HUDEP-2 (cell line): ENCODE measurements at regions not wholly inside any gene's neighbourhood (a gene's known extent, or its start where the extent isn't known, plus 50 kb on each side); places are given as distances from the start of the nearest gene placed in this dataset.

Source experiments
- DNase-seq, 76 experiments: peaks; one replicate each; lab custom pipeline; 2025; ENCODE audit not compliant: unreplicated experiment in 76 of 76; lab: John Stamatoyannopoulos, UW

- DNase-seq: no peak
Observed at GRCh38 chr10:43774234-43774769, 125.6 kb upstream of the ZNF32 start.

- DNase-seq: no peak
Observed at GRCh38 chr10:43773736-43774135, 125.1 kb upstream of the ZNF32 start.

GRCh38 chr10:43772171-43772570, 123.5 kb upstream of the ZNF32 start:
- no peak for DNase-seq

- DNase-seq: no peak
Observed at GRCh38 chr10:43771675-43772074, 123.0 kb upstream of the ZNF32 start.

GRCh38 chr10:43765516-43765915, 116.8 kb upstream of the ZNF32 start:
- DNase-seq: no peak

GRCh38 chr10:43763846-43764245, 115.2 kb upstream of the ZNF32 start:
- no peak for DNase-seq

GRCh38 chr10:43760514-43760913, 111.8 kb upstream of the ZNF32 start:
- DNase-seq: no peak

- no peak for DNase-seq
Observed at GRCh38 chr10:43759216-43759615, 110.5 kb upstream of the ZNF32 start.

GRCh38 chr10:43756341-43756740, 107.7 kb upstream of the ZNF32 start:
- no peak for DNase-seq

- no peak for DNase-seq
Observed at GRCh38 chr10:43754569-43755260, 106.0 kb upstream of the ZNF32 start.

- no peak for DNase-seq
Observed at GRCh38 chr10:43753397-43754061, 104.8 kb upstream of the ZNF32 start.

GRCh38 chr10:43752682-43753081, 104.0 kb upstream of the ZNF32 start:
- no peak for DNase-seq

GRCh38 chr10:43751646-43752045, 103.0 kb upstream of the ZNF32 start:
- no peak for DNase-seq

GRCh38 chr10:43749940-43750552, 101.4 kb upstream of the ZNF32 start:
- no peak for DNase-seq

- DNase-seq: no peak
Observed at GRCh38 chr10:43749145-43749576, 100.5 kb upstream of the ZNF32 start.

- DNase-seq: no peak
Observed at GRCh38 chr10:43748560-43748959, 99.9 kb upstream of the ZNF32 start.

GRCh38 chr10:43746906-43747305, 98.2 kb upstream of the ZNF32 start:
- no peak for DNase-seq

GRCh38 chr10:43739161-43739560, 90.5 kb upstream of the ZNF32 start:
- no peak for DNase-seq

GRCh38 chr10:43737003-43737402, 88.3 kb upstream of the ZNF32 start:
- DNase-seq: no peak

GRCh38 chr10:43735907-43736306, 87.2 kb upstream of the ZNF32 start:
- no peak for DNase-seq

- no peak for DNase-seq
Observed at GRCh38 chr10:43734716-43735115, 86.0 kb upstream of the ZNF32 start.

- DNase-seq: peak in 3 of 76 experiments; percentile 5 to 19 (median 9)
Observed at GRCh38 chr10:43731486-43731885, 82.8 kb upstream of the ZNF32 start.
